Skeletal muscle tissue (tissue), 3 donors: ENCODE measurements at regions not wholly inside any gene's neighbourhood (a gene's known extent, or its start where the extent isn't known, plus 50 kb on each side); places are given as distances from the start of the nearest gene placed in this dataset.

Source experiments
- H3K27ac ChIP-seq: one replicate; pipeline ENCODE4 v1.7.0; 2013; ENCODE audit warnings: mild to moderate bottlenecking, low read depth, low read length, inconsistent platforms
- H3K27me3 ChIP-seq, 3 donors: one replicate each; pipeline ENCODE4 v1.7.0; 2013; ENCODE audit warnings: low read length in 3 of 3; ENCODE audit not compliant: control insufficient read depth in 3 of 3, insufficient read depth in 3 of 3
- H3K36me3 ChIP-seq, 3 donors: one replicate each; pipeline ENCODE4 v1.7.0; 2013; ENCODE audit warnings: low read length in 3 of 3; ENCODE audit not compliant: control insufficient read depth in 3 of 3, insufficient read depth in 3 of 3
- H3K4me1 ChIP-seq, 3 donors: one replicate each; pipeline ENCODE4 v1.7.0; 2013; ENCODE audit warnings: low read length in 3 of 3, mild to moderate bottlenecking in 3 of 3; ENCODE audit not compliant: control insufficient read depth in 3 of 3, insufficient read depth in 3 of 3
- H3K4me3 ChIP-seq, 3 donors: one replicate each; pipeline ENCODE4 v1.7.0; 2013; ENCODE audit warnings: low read length in 3 of 3
- H3K9ac ChIP-seq, 3 donors: one replicate each; pipeline ENCODE4 v1.7.0; 2013; ENCODE audit warnings: low read length in 3 of 3, mild to moderate bottlenecking in 3 of 3, moderate library complexity in 2 of 3, low read depth in 1 of 3
- H3K9me3 ChIP-seq, 3 donors: one replicate each; pipeline ENCODE4 v1.7.0; 2013; ENCODE audit warnings: low read length in 3 of 3; ENCODE audit not compliant: control insufficient read depth in 3 of 3
- donor health status: Osteomylitis.

DNA sequence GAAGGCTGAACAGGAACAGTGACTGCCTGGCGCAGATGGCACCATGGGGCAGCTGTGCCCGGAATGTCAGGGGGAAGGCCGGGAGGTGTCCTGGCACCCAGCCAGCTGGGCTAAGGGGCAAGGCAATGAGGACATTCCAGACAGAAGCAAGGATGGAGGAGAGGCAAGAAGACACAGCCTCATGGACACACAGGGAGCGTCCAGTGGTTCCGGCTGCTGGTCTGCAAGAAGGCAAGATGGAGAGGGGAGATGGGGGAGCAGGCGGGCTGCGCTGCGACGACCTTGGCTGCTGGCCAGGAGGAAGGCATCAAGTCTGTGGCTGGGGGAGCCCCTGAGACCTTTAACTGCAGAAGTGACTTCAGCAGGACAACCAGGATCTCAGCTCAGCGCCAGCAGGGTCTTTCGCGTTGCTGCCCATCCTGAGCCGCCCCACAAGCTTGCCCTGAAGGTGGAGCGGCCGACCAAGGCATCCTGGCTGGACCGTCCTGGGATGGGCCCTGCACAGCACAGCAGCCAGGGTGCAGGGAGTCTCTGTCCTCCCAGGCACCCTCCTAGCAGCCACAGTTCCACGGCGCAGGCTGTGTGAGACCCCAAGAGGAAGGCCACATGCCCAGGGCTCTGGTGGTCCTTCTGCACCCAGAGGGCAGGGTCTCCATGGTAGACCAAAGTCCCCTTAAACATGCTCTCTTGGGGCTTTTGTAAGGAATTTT lies 531.7 kb downstream of the BRD1 start:
- no peak overlapping the region for H3K27ac ChIP-seq
- no peak overlapping the region for H3K9ac ChIP-seq
- peaks cover 0 to 3% (median 2%) of the 10 kb centered on the region in 3 donors for H3K9me3 ChIP-seq
- H3K4me3 ChIP-seq = no peak overlapping the region
- H3K36me3 ChIP-seq = no peaks in the 10 kb centered on the region
- peaks cover 0 to 21% (median 2%) of the 10 kb centered on the region in 3 donors for H3K27me3 ChIP-seq
- H3K4me1 ChIP-seq = no peaks in the 10 kb centered on the region

DNA sequence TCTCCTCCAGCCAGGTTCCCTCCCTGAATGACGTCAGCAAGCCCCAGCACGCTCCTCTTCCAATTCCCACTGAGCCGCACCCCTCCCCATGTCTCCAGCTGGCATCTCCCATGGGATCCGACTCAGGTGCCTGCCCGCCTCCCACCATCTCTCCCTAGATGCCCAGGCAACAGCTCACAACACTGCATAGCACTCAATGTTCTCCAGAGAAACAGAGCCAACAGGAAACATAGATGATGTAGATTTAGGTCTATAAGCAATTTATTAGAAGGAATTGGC lies 532.3 kb downstream of the BRD1 start:
- H3K27me3 ChIP-seq = peaks cover 0 to 23% (median 2%) of the 10 kb centered on the region in 3 donors
- no peaks in the 10 kb centered on the region for H3K36me3 ChIP-seq
- no peaks in the 10 kb centered on the region for H3K4me1 ChIP-seq
- peaks cover 0 to 3% (median 2%) of the 10 kb centered on the region in 3 donors for H3K9me3 ChIP-seq
- no peak overlapping the region for H3K4me3 ChIP-seq
- no peak overlapping the region for H3K9ac ChIP-seq
- H3K27ac ChIP-seq = no peak overlapping the region

DNA sequence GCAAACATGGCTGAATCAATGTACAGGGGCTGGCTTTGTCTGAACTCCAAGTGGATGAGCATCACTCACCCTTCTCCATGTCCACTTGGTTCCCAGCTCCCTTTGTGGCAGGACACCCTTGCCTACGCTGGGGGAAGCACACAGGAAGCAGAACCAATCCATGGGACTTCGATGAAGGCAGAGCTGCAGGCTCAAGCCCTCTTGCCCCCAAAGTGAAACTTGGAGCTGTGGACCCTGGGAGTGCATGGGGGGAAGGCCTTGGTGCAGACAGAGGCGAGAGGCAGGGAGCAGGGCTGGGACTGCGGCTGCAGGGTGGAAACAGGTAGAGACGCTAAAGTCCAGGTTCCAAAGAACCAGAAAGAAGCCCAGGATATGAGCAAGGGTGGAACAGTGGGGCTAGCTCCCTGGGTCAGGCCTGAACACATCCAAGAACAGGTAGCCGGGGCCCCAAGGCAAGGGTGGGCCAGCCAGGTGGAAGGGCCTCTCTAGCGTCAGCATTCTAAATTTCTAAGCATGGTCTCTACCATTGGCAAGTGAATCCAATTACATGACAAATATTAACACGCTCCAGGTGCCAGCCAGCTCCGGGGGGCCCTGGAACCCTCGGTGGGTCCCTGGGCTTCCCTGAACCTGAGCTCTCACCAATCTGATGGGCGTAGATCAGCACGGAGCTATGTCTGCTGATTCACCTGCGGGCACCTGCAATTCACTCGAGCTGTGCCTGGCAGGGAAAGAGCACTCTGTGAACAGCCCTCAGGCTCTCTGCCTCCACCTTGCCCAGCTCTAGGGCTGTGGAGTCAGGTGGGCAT lies 532.8 kb downstream of the BRD1 start:
- H3K4me3 ChIP-seq = no peak overlapping the region
- no peak overlapping the region for H3K27ac ChIP-seq
- H3K4me1 ChIP-seq = no peaks in the 10 kb centered on the region
- H3K27me3 ChIP-seq = peaks cover 0 to 28% (median 2%) of the 10 kb centered on the region in 3 donors
- H3K9ac ChIP-seq = no peak overlapping the region
- H3K9me3 ChIP-seq = peaks cover 0 to 3% (median 2%) of the 10 kb centered on the region in 3 donors
- no peaks in the 10 kb centered on the region for H3K36me3 ChIP-seq

DNA sequence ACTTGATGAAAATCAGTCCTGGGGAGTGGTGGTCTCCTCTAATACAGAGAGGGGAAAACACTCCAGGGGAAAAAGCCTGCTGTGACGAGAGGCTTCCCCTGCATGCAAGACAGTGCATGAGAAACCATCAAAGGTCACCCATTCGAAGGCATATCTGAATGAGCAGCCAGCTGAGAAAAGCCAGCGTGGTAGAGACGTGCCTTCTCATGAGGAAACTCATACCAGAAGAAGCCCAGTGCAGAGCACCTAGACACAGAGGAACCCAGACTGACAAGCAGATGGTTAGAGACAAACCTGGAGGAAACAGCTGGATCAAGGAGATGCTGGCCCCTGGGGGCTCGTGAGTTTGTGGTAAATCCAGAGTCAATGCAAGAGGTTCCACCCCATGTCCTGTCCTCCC lies 534.8 kb downstream of the BRD1 start:
- no peaks in the 10 kb centered on the region for H3K4me1 ChIP-seq
- H3K27me3 ChIP-seq = peaks cover 0 to 25% (median 2%) of the 10 kb centered on the region in 3 donors
- H3K4me3 ChIP-seq = no peak overlapping the region
- H3K36me3 ChIP-seq = no peaks in the 10 kb centered on the region
- peaks cover 0 to 3% (median 2%) of the 10 kb centered on the region in 3 donors for H3K9me3 ChIP-seq
- H3K27ac ChIP-seq = no peak overlapping the region
- no peak overlapping the region for H3K9ac ChIP-seq

DNA sequence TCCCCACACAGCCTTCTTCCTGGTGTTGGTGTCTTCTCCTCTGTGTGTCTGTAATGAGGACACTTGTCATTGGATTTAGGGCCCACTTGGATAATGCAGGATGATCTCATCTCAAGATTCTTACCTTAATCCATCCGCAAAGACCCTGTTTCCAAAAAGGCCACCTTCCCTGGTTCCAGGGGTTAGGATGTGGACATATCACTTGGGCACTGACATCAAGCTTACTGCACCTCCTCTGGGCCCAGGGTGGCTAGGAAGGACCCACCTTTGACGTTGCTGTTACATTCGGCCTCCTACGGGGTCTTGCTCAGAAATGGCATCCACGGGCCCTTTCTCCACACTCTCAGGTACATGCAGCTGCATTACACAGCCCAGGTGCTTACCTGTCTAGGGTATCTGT lies 535.9 kb downstream of the BRD1 start:
- H3K9me3 ChIP-seq = peaks cover 0 to 3% (median 0%) of the 10 kb centered on the region in 3 donors
- H3K9ac ChIP-seq = no peak overlapping the region
- no peaks in the 10 kb centered on the region for H3K4me1 ChIP-seq
- H3K4me3 ChIP-seq = no peak overlapping the region
- H3K36me3 ChIP-seq = no peaks in the 10 kb centered on the region
- peaks cover 0 to 21% (median 2%) of the 10 kb centered on the region in 3 donors for H3K27me3 ChIP-seq
- no peak overlapping the region for H3K27ac ChIP-seq

DNA sequence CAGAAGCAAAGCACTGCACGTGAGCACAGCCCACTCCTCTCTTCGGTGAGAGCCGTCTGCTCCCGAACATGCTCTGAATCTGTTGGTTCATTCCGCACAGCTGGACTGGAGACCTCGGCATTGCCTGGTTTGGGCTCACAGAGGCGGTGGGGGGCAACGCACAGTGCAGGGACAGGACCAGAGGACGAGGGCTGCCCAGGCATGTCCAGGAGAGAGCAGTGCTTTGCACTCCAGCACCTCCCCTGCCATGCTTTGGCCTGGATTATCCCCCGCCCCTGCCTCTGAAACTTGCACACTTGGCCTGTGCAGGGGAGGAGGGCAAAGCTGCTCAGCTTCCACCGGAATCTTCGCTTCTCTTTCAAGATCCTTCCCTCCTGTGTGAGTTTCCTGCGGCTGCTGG lies 536.5 kb downstream of the BRD1 start:
- H3K27ac ChIP-seq = no peak overlapping the region
- no peaks in the 10 kb centered on the region for H3K36me3 ChIP-seq
- H3K9ac ChIP-seq = no peak overlapping the region
- no peak overlapping the region for H3K4me3 ChIP-seq
- H3K9me3 ChIP-seq = peaks cover 0 to 3% (median 0%) of the 10 kb centered on the region in 3 donors
- H3K27me3 ChIP-seq = peaks cover 0 to 21% (median under 1%) of the 10 kb centered on the region in 3 donors
- no peaks in the 10 kb centered on the region for H3K4me1 ChIP-seq

DNA sequence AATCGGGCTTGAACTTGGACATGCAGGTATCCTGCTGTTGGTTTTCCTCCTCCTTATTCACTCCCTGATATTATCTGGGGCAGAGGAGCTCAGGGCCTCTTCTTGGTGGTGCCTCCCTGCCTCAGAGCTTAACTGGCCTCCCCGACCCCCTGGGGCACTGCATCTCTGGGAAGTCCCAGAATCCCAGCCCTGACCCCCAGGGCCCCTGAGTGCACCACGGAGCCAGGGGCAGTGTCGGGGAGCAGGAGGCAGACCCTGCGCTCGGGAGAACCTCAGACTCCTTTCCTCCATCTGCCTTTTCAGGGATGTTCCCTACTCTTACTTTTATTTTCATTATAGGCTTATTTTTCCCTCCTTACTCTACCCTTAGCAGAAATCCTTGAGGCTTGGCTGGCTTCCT lies 537.0 kb downstream of the BRD1 start:
- Histone ChIP-seq H3K9ac (no peak overlapping the region), H3K27ac (no peak overlapping the region), H3K4me1 (no peaks in the 10 kb centered on the region), H3K4me3 (no peak overlapping the region), H3K36me3 (no peaks in the 10 kb centered on the region), H3K27me3 (peaks cover 0 to 21% (median 0%) of the 10 kb centered on the region in 3 donors), H3K9me3 (peaks cover 0 to 3% (median 0%) of the 10 kb centered on the region in 3 donors)

DNA sequence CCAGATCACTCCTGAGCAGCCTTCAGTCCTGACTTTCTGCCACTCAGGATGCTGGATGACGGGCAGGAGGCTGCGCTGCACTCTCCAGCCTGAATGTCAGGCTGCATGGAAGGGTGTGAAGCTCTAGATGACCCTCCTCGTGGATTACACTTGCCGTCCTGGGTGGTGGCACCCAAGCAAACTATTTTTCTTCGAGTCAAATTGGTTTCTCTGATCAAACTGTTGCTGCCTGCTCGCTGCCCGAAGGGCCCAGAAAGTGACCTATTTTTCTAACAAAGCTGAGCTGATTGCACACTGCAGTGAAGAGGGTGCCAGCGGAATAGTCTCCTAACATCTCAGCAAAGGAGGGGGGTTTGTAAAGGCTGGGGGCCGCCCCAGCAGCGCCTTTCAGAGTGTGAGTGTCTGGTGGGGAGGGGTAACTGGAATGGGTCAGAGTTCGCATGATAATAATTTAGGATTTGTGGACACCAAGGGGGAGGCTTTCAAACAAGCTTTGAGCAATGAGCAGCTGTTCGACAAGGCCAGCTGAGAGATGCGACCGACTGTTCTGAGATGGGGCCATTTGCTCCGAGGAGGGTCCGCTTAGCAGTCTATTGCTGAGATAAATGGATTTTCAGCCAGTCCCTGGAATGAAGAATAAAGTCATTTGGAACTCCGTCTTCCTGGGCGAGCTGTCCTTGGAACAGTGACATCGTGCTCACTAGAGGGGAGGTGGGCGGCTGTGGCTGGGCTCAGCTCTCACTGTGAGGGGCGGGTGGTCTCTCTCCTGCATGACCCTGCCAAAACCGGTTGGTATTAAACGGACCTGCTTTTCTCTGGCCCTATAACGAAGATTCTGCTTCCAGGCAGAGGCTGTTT lies 537.6 kb downstream of the BRD1 start:
- Histone ChIP-seq H3K9ac (no peak overlapping the region), H3K4me3 (no peak overlapping the region), H3K27me3 (peaks cover 0 to 25% (median 0%) of the 10 kb centered on the region in 3 donors)

DNA sequence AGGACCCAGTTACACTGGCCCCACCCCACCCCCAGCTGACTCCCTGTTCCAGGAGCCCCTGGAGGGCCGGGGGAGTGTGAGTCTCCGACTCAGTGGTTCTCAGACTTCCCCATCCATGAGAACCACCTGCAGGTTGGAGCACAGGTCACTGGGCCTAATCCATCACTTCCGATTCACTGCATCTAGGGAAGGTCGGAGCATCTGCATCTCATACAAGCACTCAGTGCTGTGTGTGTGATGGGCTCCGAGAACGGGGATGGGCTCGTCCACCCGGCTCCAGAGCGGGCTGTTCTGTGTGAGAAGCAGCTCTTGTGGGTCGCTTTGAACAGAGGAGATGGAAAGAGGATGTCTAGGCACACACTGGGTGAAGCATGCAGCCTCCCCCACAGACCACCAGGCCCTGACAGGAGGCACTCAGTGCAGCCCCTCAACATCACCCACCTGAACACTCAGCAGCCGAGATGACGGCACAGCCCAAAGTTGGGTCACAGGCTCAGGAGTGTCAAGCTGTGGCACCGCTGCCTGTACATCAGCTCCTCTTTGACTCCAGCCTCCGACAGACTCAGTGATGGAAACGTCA lies 541.4 kb downstream of the BRD1 start:
- Histone ChIP-seq H3K4me3 (no peak overlapping the region), H3K27me3 (peaks cover 3 to 48% (median 25%) of the 10 kb centered on the region in 3 donors)

More for the DNA sequence above, 537.6 kb downstream of the BRD1 start:
- Histone ChIP-seq H3K4me1 (no peaks in the 10 kb centered on the region), H3K9me3 (peaks cover 0 to 3% (median 0%) of the 10 kb centered on the region in 3 donors), H3K36me3 (no peaks in the 10 kb centered on the region), H3K27ac (no peak overlapping the region)

More for the DNA sequence above, 541.4 kb downstream of the BRD1 start:
- Histone ChIP-seq H3K4me1 (no peaks in the 10 kb centered on the region), H3K9me3 (peaks cover 0 to under 1% (median 0%) of the 10 kb centered on the region in 3 donors), H3K9ac (no peak overlapping the region), H3K27ac (no peak overlapping the region), H3K36me3 (no peaks in the 10 kb centered on the region)
